ENCODE measurements at regions not wholly inside any gene's neighbourhood (a gene's known extent, or its start where the extent isn't known, plus 50 kb on each side); places are given as distances from the start of the nearest gene placed in this dataset.

DNA sequence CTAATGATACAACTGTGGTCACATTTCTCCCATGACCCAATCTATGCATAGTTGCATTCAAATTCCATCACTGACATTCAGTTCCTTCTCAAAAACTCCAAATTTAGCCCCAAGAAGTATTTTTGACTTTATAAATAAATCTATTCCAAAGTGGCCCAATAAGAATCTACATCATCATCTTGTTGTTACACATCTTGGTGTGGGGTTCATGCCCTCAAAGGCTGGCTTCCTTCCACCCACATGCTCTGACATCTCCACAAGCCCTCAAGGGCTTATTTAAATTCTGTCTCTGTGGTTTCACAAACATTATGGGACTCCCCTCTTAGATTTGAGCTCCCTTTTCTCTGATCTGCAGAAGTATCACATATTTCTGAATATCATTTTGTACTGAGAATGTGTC is 585.3 kb upstream of the BTBD3 start:
- TF ChIP-seq POLR2A (IDR thresholded peaks at IDR 0.05): no peak
- TF ChIP-seq, protein P1, sequence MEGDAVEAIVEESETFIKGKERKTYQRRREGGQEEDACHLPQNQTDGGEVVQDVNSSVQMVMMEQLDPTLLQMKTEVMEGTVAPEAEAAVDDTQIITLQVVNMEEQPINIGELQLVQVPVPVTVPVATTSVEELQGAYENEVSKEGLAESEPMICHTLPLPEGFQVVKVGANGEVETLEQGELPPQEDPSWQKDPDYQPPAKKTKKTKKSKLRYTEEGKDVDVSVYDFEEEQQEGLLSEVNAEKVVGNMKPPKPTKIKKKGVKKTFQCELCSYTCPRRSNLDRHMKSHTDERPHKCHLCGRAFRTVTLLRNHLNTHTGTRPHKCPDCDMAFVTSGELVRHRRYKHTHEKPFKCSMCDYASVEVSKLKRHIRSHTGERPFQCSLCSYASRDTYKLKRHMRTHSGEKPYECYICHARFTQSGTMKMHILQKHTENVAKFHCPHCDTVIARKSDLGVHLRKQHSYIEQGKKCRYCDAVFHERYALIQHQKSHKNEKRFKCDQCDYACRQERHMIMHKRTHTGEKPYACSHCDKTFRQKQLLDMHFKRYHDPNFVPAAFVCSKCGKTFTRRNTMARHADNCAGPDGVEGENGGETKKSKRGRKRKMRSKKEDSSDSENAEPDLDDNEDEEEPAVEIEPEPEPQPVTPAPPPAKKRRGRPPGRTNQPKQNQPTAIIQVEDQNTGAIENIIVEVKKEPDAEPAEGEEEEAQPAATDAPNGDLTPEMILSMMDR (IDR thresholded peaks at IDR 0.05): no peak
